Right lobe of liver (tissue), 4 donors: ENCODE measurements at regions not wholly inside any gene's neighbourhood (a gene's known extent, or its start where the extent isn't known, plus 50 kb on each side); places are given as distances from the start of the nearest gene placed in this dataset.

Experiments
- POLR2A ChIP-seq: fragments of 450-650 bp; IDR thresholded peaks from one replicate; pipeline ENCODE4 v1.6.1; 2017; ENCODE audit warnings: antibody characterized with exemption, mild to moderate bottlenecking
- TF ChIP-seq, protein P1 (sequence below), 4 donors: fragments of 200-600 bp in 3 of 4; fragments of 450-650 bp in 1 of 4; IDR thresholded peaks; one replicate each; pipeline versions ENCODE4 v1.5.1 to v1.8.0; 2016 to 2022; ENCODE audit warnings: antibody characterized with exemption in 4 of 4, mild to moderate bottlenecking in 2 of 4
- donor health status: DM: no; HTN: no; CAD: no.
- donor health status: DM: no; HTN: no; CAD: no.
- donor health status: DM: no; HTN: yes; CAD: no.

DNA sequence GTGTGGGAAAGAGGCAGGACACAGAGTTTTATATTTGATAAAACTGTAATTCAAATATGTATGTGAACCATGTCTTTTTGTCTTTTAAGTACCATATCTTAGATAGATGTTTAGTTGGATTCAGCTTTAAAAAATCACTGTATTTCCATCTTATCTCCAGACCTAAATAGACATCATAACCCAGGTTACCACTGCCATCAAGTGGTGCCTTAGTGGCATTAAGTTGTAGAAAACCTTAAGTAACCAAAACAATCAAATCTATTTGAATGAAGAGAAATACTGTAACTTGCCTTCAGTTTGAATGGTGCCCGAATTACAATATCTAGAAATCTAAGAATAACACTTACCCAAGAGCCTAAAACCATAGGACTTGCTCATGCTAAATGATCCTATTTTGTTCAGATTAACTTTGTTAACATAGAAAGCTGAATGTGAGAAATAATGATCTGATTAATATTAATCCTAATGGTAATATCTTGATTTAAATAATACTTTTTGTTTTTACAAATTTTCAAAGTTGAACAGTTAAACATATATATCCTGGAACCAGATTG is 92.5 kb upstream of the MAP2 start:
- TF ChIP-seq POLR2A: no peak
- TF ChIP-seq, protein P1, sequence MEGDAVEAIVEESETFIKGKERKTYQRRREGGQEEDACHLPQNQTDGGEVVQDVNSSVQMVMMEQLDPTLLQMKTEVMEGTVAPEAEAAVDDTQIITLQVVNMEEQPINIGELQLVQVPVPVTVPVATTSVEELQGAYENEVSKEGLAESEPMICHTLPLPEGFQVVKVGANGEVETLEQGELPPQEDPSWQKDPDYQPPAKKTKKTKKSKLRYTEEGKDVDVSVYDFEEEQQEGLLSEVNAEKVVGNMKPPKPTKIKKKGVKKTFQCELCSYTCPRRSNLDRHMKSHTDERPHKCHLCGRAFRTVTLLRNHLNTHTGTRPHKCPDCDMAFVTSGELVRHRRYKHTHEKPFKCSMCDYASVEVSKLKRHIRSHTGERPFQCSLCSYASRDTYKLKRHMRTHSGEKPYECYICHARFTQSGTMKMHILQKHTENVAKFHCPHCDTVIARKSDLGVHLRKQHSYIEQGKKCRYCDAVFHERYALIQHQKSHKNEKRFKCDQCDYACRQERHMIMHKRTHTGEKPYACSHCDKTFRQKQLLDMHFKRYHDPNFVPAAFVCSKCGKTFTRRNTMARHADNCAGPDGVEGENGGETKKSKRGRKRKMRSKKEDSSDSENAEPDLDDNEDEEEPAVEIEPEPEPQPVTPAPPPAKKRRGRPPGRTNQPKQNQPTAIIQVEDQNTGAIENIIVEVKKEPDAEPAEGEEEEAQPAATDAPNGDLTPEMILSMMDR (IDR thresholded peaks at IDR 0.05): peak; percentile 15 to 36 (median 29)
